HEK293T (cell line): ENCODE measurements at regions not wholly inside any gene's neighbourhood (a gene's known extent, or its start where the extent isn't known, plus 50 kb on each side); places are given as distances from the start of the nearest gene placed in this dataset.

ENCODE experiments used
- CTCF ChIA-PET: fragments of 350-600 bp; formaldehyde crosslinking; extraction: SDS; loops from one replicate; lab custom pipeline; 2021; ENCODE audit warnings: antibody characterized with exemption, inconsistent platforms; lab: Yijun Ruan, JAX
- POLR2A ChIA-PET: fragments of 350-600 bp; formaldehyde crosslinking; extraction: SDS; loops from one replicate; lab custom pipeline; 2020; ENCODE audit warnings: antibody characterized with exemption, inconsistent platforms; lab: Yijun Ruan, JAX
- DNase-seq: peaks from one replicate; pipeline ENCODE4 v3.0.0; 2012; ENCODE audit warnings: mixed read lengths; ENCODE audit errors: extremely low spot score
- ARNT ChIP-seq: fragments of 450-650 bp; IDR thresholded peaks from 2 replicates; pipeline ENCODE4 v1.6.1; 2017; ENCODE audit warnings: mild to moderate bottlenecking
- BHLHE40 ChIP-seq: fragments of 450-650 bp; IDR thresholded peaks from 2 replicates; pipeline ENCODE4 v1.6.1; 2016; ENCODE audit warnings: mild to moderate bottlenecking, moderate library complexity, borderline replicate concordance
- CTBP1 ChIP-seq: fragments of 450-650 bp; IDR thresholded peaks from 2 replicates; pipeline ENCODE4 v1.6.1; 2016; ENCODE audit warnings: borderline replicate concordance
- ELF4 ChIP-seq: fragments of 450-650 bp; IDR thresholded peaks from 2 replicates; pipeline ENCODE4 v1.6.1; 2017; ENCODE audit warnings: antibody characterized with exemption
- FOXA1 ChIP-seq: fragments of 450-650 bp; IDR thresholded peaks from 2 replicates; pipeline ENCODE4 v1.6.1; 2016; ENCODE audit warnings: mild to moderate bottlenecking
- FOXK2 ChIP-seq: fragments of 450-650 bp; IDR thresholded peaks from 2 replicates; pipeline ENCODE4 v1.6.1; 2016; ENCODE audit warnings: mild to moderate bottlenecking
- FOXM1 ChIP-seq: fragments of 450-650 bp; IDR thresholded peaks from 2 replicates; pipeline ENCODE4 v1.6.1; 2017; ENCODE audit warnings: mild to moderate bottlenecking, borderline replicate concordance
- HDGF ChIP-seq: fragments of 450-650 bp; IDR thresholded peaks from 2 replicates; pipeline ENCODE4 v1.6.1; 2017; ENCODE audit warnings: antibody characterized with exemption, borderline replicate concordance
- L3MBTL2 ChIP-seq: fragments of 450-650 bp; conservative IDR thresholded peaks from 2 replicates; pipeline ENCODE4 v1.6.1; 2016; ENCODE audit warnings: mild to moderate bottlenecking
- LEF1 ChIP-seq: fragments of 450-650 bp; IDR thresholded peaks from 2 replicates; pipeline ENCODE4 v1.6.1; 2017; ENCODE audit warnings: mild to moderate bottlenecking, borderline replicate concordance
- NFRKB ChIP-seq: fragments of 450-650 bp; IDR thresholded peaks from 2 replicates; pipeline ENCODE4 v1.6.1; 2016; ENCODE audit warnings: mild to moderate bottlenecking, moderate library complexity
- SP1 ChIP-seq: fragments of 450-650 bp; IDR thresholded peaks from 2 replicates; pipeline ENCODE4 v1.6.1; 2017
- SUZ12 ChIP-seq: fragments of 450-650 bp; IDR thresholded peaks from 2 replicates; pipeline ENCODE4 v1.6.1; 2016; ENCODE audit warnings: mild to moderate bottlenecking
- TARDBP ChIP-seq: fragments of 450-650 bp; IDR thresholded peaks from 2 replicates; pipeline ENCODE4 v1.6.1; 2016
- ZNF384 ChIP-seq: fragments of 450-650 bp; IDR thresholded peaks from 2 replicates; pipeline ENCODE4 v1.6.1; 2016
- TF ChIP-seq, protein P1 (sequence below): fragments of 450-650 bp; IDR thresholded peaks from 2 replicates; pipeline ENCODE4 v1.6.1; 2016

- ChIA-PET CTCF (no interaction called here), POLR2A (no interaction called here)
- TF ChIP-seq, protein P1, sequence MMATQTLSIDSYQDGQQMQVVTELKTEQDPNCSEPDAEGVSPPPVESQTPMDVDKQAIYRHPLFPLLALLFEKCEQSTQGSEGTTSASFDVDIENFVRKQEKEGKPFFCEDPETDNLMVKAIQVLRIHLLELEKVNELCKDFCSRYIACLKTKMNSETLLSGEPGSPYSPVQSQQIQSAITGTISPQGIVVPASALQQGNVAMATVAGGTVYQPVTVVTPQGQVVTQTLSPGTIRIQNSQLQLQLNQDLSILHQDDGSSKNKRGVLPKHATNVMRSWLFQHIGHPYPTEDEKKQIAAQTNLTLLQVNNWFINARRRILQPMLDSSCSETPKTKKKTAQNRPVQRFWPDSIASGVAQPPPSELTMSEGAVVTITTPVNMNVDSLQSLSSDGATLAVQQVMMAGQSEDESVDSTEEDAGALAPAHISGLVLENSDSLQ = no peak
- TF ChIP-seq ZNF384 (no peak), L3MBTL2 (no peak), LEF1 (no peak)
- no peak for DNase-seq
Observed at GRCh38 chr16:19945934-19946333, 61.3 kb upstream of the GPRC5B start.

GRCh38 chr16:19940195-19940594 is 55.5 kb upstream of the GPRC5B start:
- no peak for DNase-seq
- POLR2A ChIA-PET = no interaction called here
- TF ChIP-seq FOXK2 = no peak
- TF ChIP-seq TARDBP = no peak
- no peak for TF ChIP-seq HDGF
- TF ChIP-seq ZNF384 = no peak
- CTCF ChIA-PET = interaction anchor here (0.5 kb wide), 1 partner anchor 261 kb away, joined by 5 read pairs; no protein-coding TSS in a partner anchor

DNA sequence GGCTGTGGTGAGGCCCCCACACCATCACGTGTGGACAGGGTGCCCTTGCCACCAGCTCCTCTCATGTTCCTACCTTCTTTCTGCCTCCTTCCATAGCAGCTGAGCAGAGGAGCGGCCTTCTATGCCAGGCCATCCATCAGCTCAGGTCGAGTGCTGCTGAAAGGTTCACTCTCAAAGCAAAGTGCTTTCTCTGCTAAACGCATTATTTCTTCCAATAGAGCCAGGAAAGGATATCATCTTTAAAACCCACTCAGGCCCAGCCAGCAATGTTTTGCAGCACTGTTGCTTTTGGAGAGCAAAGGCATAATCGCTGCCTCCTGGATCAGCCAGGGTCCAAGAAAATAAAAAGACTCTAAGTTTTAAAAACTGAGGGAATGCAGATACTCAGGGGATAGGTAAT is 54.9 kb upstream of the GPRC5B start:
- ChIA-PET CTCF (interaction anchor here (1.4 kb wide), 1 partner anchor 32 kb away, joined by 4 read pairs; no protein-coding TSS in a partner anchor), POLR2A (no interaction called here)
- DNase-seq = no peak
- TF ChIP-seq NFRKB (no peak), FOXK2 (no peak), SP1 (no peak), TARDBP (no peak), ELF4 (no peak)

- TF ChIP-seq L3MBTL2 = no peak
- TF ChIP-seq ZNF384 = no peak
- TF ChIP-seq TARDBP = no peak
- no peak for TF ChIP-seq FOXM1
- no peak for TF ChIP-seq ELF4
- no peak for TF ChIP-seq BHLHE40
- no peak for TF ChIP-seq HDGF
- TF ChIP-seq LEF1 = no peak
- TF ChIP-seq, protein P1 = no peak
- TF ChIP-seq SUZ12 = no peak
- TF ChIP-seq SP1 = no peak
- POLR2A ChIA-PET = no interaction called here
- no peak for DNase-seq
- CTCF ChIA-PET = interaction anchor here (1.4 kb wide), 1 partner anchor 31 kb away, joined by 4 read pairs; no protein-coding TSS in a partner anchor
Observed at GRCh38 chr16:19938536-19938935, 53.9 kb upstream of the GPRC5B start.

DNA sequence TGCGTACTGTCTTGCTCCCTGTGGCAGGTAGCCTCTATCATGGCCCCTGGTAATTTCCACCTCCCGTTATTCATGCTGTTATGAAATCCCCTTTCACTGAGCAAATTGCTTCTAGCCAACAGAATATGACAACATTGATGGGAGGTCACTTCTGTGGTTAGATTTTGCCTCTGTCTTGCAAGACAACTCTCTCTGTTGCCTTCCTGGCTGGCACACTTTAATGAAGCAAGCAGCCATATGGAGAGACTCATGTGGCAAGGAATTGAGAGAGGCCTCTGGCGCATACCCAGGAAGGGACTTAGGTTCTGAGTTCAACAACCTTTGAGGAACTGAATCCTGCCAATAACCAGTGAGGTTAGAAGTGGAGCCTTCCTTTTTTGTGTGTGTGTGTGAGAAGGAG is 51.8 kb upstream of the GPRC5B start:
- TF ChIP-seq ARNT (no peak), HDGF (no peak), NFRKB (no peak), L3MBTL2 (no peak), FOXA1 (no peak), ZNF384 (no peak), SP1 (no peak), SUZ12 (no peak), ELF4 (no peak), CTBP1 (no peak), LEF1 (no peak), BHLHE40 (no peak), FOXM1 (no peak), FOXK2 (no peak), TARDBP (no peak)
- TF ChIP-seq, protein P1 = no peak
- DNase-seq = no peak
- ChIA-PET CTCF (no interaction called here), POLR2A (no interaction called here)

- ChIA-PET CTCF (interaction anchor here (0.6 kb wide), 1 partner anchor 49 kb away, joined by 3 read pairs; no protein-coding TSS in a partner anchor), POLR2A (no interaction called here)
- TF ChIP-seq L3MBTL2 (no peak), TARDBP (no peak), SP1 (no peak), ZNF384 (no peak), ARNT (no peak), FOXA1 (no peak), FOXM1 (no peak), NFRKB (no peak), CTBP1 (no peak), FOXK2 (no peak), ELF4 (no peak), BHLHE40 (no peak), HDGF (no peak), SUZ12 (no peak), LEF1 (no peak)
- TF ChIP-seq, protein P1 = no peak
- DNase-seq = no peak
Observed at GRCh38 chr16:19935694-19936093, 51.0 kb upstream of the GPRC5B start.
